Activated CD8-positive, alpha-beta T cell treated with anti-CD3 and anti-CD28 coated beads for 36 hours (primary cell): ENCODE measurements at regions not wholly inside any gene's neighbourhood (a gene's known extent, or its start where the extent isn't known, plus 50 kb on each side); places are given as distances from the start of the nearest gene placed in this dataset.

Experiments used
- ATAC-seq: fragments of 200-7000 bp; cut with Tn5 transposase; one replicate; pipeline ENCODE4 v1.10.0; 2021; ENCODE audit warnings: mild to moderate bottlenecking, moderate library complexity
- CTCF ChIA-PET: fragments of 350-600 bp; sonication (Branson Sonifier 250); formaldehyde crosslinking; loops from one replicate; lab custom pipeline; 2021; ENCODE audit warnings: antibody characterized with exemption; lab: Charles Lee
- POLR2A ChIA-PET: fragments of 350-600 bp; sonication (Branson Sonifier 250); formaldehyde crosslinking; loops from one replicate; lab custom pipeline; 2021; ENCODE audit warnings: antibody characterized with exemption; lab: Charles Lee
- DNase-seq: peaks from one replicate; pipeline ENCODE4 v3.0.0-alpha.2; 2020
- H3K27ac Mint-ChIP-seq: one replicate; pipeline ENCODE4 v1.8.0; 2021; ENCODE audit warnings: mild to moderate bottlenecking, mixed read lengths
- H3K27me3 Mint-ChIP-seq: one replicate; pipeline ENCODE4 v1.8.0; 2021; ENCODE audit warnings: mixed read lengths
- H3K36me3 Mint-ChIP-seq: one replicate; pipeline ENCODE4 v1.8.0; 2021; ENCODE audit warnings: low read depth, mixed read lengths
- H3K4me1 Mint-ChIP-seq: one replicate; pipeline ENCODE4 v1.8.0; 2021; ENCODE audit warnings: low read depth, mixed read lengths
- H3K4me3 Mint-ChIP-seq: one replicate; pipeline ENCODE4 v1.8.0; 2021; ENCODE audit warnings: mild to moderate bottlenecking, moderate library complexity, mixed read lengths
- H3K9me3 Mint-ChIP-seq: one replicate; pipeline ENCODE4 v1.8.0; 2021; ENCODE audit warnings: mixed read lengths
- CTCF ChIP-seq: fragments of 200-600 bp; IDR thresholded peaks from one replicate; pipeline ENCODE4 v1.8.0; 2022; ENCODE audit warnings: antibody characterized with exemption, mild to moderate bottlenecking
- intact Hi-C: fragments of 100-400 bp; cut with micrococcal nuclease; formaldehyde crosslinking; loops from one replicate; pipeline ENCODE4 v1.10.0; 2022

GRCh38 chr13:87827479-87827878 is 156.3 kb downstream of the SLITRK5 start:
- Mint-ChIP-seq H3K9me3 (no peaks in the 10 kb centered on the region), H3K4me1 (no peaks in the 10 kb centered on the region), H3K27ac (no peak overlapping the region), H3K4me3 (no peak overlapping the region), H3K36me3 (no peaks in the 10 kb centered on the region), H3K27me3 (no peaks in the 10 kb centered on the region)
- intact Hi-C loops: no loop called here
- POLR2A ChIA-PET: no interaction called here
- no peak for TF ChIP-seq CTCF
- no peak for DNase-seq
- no peak for ATAC-seq
- CTCF ChIA-PET: no interaction called here

GRCh38 chr13:87837522-87837921 is 166.4 kb downstream of the SLITRK5 start:
- Mint-ChIP-seq H3K36me3 (no peaks in the 10 kb centered on the region), H3K27ac (no peak overlapping the region), H3K4me3 (no peak overlapping the region), H3K4me1 (no peaks in the 10 kb centered on the region), H3K27me3 (no peaks in the 10 kb centered on the region), H3K9me3 (peaks cover 1% of the 10 kb centered on the region)
- ATAC-seq (no peak), DNase-seq (no peak)
- intact Hi-C loops: no loop called here
- CTCF ChIA-PET: no interaction called here
- POLR2A ChIA-PET: no interaction called here
- TF ChIP-seq CTCF: no peak

GRCh38 chr13:87837946-87838345 is 166.8 kb downstream of the SLITRK5 start:
- ChIA-PET CTCF (no interaction called here), POLR2A (no interaction called here)
- DNase-seq (no peak), ATAC-seq (no peak)
- intact Hi-C loops: no loop called here
- TF ChIP-seq CTCF: no peak
- no peaks in the 10 kb centered on the region for H3K4me1 Mint-ChIP-seq
- H3K9me3 Mint-ChIP-seq: peaks cover 1% of the 10 kb centered on the region
- H3K27ac Mint-ChIP-seq: no peak overlapping the region
- H3K27me3 Mint-ChIP-seq: no peaks in the 10 kb centered on the region
- no peaks in the 10 kb centered on the region for H3K36me3 Mint-ChIP-seq
- H3K4me3 Mint-ChIP-seq: no peak overlapping the region

GRCh38 chr13:87851410-87851809 is 180.2 kb downstream of the SLITRK5 start:
- no peak for ATAC-seq
- DNase-seq: no peak
- no peak for TF ChIP-seq CTCF
- Mint-ChIP-seq H3K9me3 (peaks cover 22% of the 10 kb centered on the region), H3K4me1 (no peaks in the 10 kb centered on the region), H3K27me3 (no peaks in the 10 kb centered on the region), H3K36me3 (no peaks in the 10 kb centered on the region), H3K27ac (no peak overlapping the region), H3K4me3 (no peak overlapping the region)
- ChIA-PET POLR2A (no interaction called here), CTCF (no interaction called here)
- intact Hi-C loops: no loop called here

- TF ChIP-seq CTCF: no peak
- intact Hi-C loops: no loop called here
- H3K4me3 Mint-ChIP-seq: no peak overlapping the region
- ATAC-seq (no peak), DNase-seq (no peak)
- H3K27me3 Mint-ChIP-seq: no peaks in the 10 kb centered on the region
- H3K4me1 Mint-ChIP-seq: no peaks in the 10 kb centered on the region
- CTCF ChIA-PET: no interaction called here
- POLR2A ChIA-PET: no interaction called here
- peaks cover 24% of the 10 kb centered on the region for H3K9me3 Mint-ChIP-seq
- no peaks in the 10 kb centered on the region for H3K36me3 Mint-ChIP-seq
- H3K27ac Mint-ChIP-seq: no peak overlapping the region
Measured at GRCh38 chr13:87855553-87855952, 184.4 kb downstream of the SLITRK5 start.
